GM12892 (cell line): ENCODE measurements at regions not wholly inside any gene's neighbourhood (a gene's known extent, or its start where the extent isn't known, plus 50 kb on each side); places are given as distances from the start of the nearest gene placed in this dataset.

Experiments used
- POLR2AphosphoS5 ChIP-seq: IDR thresholded peaks from 2 replicates; pipeline ENCODE4 v1.6.1; 2011; ENCODE audit warnings: low read depth, low read length, control low read depth
- TAF1 ChIP-seq: IDR thresholded peaks from 2 replicates; pipeline ENCODE4 v1.6.1; 2011; ENCODE audit warnings: low read depth, mild to moderate bottlenecking, control low read depth, low read length, borderline replicate concordance

DNA sequence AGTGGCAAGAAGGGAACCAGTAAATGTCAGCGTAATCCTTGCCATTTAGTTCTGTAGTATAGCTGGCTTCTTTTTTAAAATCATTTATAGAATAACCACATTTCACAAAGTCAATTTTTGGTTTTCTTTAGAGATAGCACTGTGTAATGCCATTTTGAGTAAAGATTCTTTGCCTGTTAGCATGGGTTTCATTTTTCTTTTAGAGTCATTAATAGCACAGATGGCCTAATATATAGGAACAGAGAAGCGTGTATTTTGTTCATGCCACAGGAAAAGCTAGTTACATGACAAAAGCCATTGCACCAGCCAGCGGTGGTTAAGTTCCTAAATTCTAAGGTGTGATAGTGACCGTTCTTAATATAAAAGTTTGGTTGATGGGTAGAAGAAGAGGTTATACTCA is 1363.9 kb downstream of the MAT2B start:
- TF ChIP-seq POLR2AphosphoS5: no peak
- TF ChIP-seq TAF1: no peak
